ENCODE measurements at regions not wholly inside any gene's neighbourhood (a gene's known extent, or its start where the extent isn't known, plus 50 kb on each side); places are given as distances from the start of the nearest gene placed in this dataset.
"Not testable (repeated sequence)": the region's sequence is repeated elsewhere in the genome, so short reads cannot be mapped to it uniquely, and the experiment has no call there.

DNA sequence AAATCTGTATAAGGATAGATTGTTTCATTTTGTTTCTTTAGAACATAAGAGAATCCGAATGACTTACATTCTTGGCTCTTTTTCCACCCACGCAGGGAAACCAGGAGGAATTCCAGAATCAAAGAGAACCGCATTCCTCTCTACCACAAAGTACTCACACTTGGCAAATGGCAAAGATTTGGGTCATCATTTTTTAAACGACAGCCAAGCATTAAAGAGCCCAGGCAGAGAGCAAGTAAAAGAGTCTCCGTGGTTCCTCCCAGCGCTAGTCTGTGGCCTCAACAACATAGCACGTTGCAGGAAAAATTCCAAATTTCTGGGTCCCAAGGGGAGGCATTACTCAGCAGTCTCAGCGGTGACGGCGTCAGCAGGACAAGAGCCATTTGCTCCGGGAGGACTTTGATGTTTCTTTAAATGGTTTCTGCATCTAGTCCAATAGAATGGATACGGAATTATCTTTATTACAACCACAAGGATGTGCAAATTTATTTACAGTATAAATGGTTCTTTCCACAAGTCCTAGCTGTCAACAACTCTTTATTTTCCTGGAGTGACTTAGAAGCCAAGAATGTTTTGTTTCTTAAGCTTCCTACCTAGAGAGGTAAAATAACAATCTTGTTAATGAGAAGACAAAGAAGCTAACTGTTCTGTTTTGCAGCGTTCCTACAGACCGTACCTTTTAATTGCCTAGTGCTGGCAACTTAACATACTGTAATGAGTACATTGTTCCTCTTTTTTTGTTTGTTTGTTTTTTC lies 232.5 kb downstream of the SKIDA1 start:
- DNase-seq (ENCODE audit: low read depth) = peak; percentile 98

DNA sequence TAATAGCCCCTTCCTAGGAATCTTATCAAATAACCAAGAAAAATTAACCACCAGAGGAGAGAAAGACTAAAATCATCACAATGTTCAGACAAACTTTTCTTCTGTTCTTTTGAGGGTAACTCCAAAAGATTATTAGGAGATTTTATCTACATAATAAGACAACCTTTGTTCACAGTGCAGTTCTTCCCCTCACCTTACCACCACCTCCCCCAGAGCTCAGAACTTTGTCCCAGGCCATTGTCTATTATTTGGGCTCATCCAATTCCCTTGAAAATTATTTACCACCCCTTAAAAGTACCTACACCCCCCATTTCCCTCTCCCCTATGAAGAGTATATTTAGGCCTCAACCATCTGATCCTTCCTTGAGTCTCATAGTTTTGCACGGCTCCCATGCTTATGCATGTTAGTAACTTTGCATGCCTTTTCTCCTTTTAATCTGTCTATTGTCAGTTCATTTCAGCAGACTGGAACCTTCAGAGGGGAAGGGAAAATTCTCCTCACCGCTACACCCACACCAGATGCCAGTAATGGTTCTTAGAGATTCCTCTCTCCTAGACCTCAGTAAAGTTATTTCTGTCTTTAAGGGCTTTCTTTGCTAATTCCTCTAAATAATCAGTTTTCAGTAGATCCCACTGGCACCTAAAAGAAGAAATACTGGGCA lies 234.9 kb downstream of the SKIDA1 start:
- no peak for DNase-seq (ENCODE audit: low read depth)

DNA sequence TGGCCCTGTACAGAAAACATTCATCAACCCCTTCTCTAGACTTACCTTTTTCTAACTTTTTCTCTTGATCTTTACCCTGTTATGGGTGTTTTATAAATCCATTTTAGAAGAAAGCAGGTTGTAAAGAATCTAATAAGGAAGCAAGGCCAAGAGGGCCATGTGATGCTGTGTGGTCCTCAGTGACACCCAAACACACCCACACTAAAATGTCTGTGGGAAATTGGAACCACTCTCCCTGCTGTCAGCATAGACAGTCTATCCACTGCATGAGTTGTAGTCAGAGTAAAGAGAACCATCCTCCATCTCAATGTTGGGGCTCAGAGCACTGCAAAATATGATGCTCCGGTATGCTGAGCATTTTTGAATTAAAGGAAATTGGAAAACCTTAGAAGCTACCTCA lies 235.5 kb downstream of the SKIDA1 start:
- DNase-seq (ENCODE audit: low read depth) = no peak

DNA sequence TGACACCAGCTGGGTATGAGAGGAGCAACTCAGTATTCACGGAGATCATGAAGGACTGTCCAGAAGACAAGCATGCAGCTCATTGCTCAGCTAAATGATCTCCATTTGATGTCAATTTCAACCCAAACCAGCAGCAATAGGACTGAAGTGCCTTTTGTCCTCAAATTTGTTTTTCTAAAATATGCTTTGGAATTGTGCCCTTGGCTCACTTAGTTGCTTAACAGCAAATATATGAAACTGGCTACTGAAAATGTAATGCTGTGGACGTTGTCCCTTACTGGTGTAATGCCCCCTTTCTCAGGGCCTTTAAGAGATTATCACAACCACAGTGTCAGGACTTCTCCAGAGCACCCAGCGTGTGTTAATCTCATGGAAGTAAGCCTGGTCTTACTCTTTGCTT lies 236.2 kb downstream of the SKIDA1 start:
- no peak for DNase-seq (ENCODE audit: low read depth)

DNA sequence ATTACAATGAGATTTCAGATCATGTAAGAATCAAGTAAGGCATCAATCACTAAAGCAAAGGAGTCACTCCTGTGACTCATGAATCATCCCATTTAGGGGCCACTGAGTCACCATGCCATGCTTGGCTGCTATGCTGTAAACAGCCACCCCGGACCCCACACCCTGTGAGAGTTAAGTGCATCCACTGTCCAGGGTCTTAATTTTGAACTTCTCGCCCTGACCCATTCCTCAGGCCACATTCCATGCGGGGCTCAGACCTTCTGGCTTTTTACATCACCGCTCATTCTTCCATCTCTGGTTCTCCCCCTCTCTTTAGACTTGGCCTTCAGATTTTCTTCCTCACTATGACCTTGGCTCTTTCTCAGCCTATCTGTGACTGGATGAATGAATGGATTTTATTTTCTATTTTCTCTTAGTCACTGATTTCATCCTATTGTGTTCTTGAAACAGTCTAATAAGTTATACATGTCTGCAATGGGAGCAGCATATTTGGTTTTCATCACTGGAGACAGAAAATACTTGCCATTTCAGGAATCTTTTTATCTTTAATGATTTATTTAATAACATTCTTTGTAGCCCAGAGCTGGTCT lies 239.6 kb downstream of the SKIDA1 start:
- DNase-seq (ENCODE audit: low read depth) = no peak

DNA sequence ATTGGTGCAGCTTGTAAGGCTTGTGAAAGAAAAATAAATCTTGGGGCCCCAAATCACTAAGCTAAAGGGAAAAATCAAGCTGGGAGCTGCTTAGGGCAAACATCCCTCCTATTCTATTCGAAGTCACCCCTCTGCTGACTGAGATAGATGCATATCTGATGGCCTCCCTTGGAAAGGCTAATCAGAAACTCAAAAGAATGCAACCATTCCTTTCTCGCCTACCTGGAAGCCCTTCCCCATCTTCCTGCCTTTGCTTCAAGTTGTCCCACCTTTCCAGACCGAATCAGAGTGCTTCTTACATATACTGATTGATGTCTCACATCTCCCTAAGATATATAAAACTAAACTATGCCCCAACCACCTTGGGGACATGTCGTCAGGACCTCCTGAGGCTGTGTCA lies 240.3 kb downstream of the SKIDA1 start:
- no peak for DNase-seq (ENCODE audit: low read depth)

DNA sequence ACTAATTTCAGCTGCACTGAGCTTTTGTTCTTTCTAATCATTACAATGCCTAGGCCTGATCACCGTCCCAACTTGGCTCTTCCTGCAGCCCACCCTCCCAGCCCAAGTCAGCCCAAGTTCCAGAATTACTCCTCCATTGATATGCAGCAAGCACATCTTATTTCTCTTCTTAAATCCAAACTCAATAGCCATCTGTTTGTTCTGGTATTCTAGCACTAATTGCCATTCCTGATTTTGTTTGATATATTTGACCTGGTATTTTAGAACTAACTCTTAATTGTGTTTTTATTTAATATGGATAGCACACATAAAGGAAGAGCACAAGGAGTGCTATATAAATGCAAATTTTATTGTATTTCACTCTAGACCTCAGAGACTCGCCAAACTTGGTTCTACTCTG lies 241.2 kb downstream of the SKIDA1 start:
- no peak for DNase-seq (ENCODE audit: low read depth)

DNA sequence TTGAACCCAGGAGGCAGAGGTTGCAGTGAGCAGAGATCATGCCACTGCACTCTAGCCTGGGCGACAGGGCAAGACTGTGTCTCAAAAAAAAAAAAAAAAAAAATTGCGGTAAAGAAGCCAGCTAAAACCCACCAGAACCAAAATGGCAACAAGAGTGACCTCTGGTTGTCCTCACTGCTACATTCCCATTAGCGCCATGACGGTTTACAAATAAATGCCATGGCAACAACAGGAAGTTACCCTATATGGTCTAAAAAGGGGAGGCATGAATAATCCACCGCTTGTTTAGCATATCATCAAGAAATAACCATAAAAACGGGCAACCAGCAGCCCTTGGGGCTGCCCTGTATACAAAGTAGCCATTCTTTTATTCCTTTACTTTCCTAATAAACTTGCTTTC lies 242.4 kb downstream of the SKIDA1 start:
- not testable (repeated sequence) for DNase-seq (ENCODE audit: low read depth)

DNA sequence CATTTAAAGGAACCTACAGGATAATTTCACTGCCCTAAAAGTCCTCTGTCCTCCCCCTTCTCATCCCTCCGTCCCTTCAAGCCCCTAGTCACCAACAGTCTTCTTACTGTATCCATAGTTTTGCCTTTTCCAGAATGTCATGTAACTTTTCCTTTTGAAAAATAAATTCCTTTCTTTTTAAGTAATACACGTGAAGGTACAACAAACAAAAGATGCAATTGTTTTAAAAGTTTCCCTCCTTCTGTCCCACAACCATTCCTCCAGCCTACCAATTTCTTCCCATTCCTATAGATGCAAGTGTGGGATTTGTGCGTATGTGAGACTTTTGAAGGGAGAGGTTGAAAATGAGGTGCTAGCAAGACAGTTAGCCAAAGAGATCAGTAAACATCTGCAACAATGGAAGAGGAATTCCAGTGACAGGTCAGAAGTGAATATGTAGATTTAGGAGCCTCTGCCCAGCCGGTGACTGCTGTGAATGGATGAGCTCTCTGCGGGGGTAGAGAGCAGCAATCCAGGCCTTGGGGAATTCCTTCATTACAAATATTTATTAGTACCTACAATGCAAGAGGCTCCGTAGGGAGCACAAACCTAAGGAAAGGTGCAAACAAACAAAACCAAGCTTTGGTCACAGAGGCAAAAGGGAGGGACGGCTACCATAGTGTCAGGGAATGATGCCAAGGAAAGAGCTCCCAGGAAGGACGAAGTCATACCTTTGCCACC lies 243.6 kb downstream of the SKIDA1 start:
- DNase-seq (ENCODE audit: low read depth) = no peak

DNA sequence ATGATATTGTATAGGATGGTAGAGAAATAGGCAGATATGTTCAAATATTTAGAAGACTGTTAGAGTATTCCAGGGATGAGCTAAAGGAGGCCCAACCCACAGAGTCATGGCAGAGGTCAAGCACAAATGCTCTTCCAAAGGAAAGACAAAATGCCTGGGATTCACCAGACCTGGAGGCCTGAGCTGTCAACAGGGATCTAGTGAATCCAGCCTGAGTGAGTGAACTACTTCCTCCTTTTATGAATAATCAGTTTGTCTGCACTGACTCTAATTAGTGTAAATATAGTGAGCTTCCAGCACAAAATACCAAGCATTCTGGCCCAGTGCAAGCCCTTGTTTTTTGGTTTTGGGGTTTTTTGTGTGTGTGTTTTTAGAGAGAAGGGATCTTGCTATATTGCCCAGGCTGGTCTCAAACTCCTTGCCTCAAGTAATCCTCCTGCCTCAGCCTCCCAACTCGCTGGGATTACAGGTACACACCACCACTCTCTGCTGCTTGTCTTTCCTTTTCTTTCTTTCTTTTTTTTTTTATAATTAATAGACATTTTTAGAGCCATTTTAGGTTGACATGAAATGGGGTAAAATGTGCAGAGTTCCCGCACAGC lies 244.4 kb downstream of the SKIDA1 start:
- no peak for DNase-seq (ENCODE audit: low read depth)

DNA sequence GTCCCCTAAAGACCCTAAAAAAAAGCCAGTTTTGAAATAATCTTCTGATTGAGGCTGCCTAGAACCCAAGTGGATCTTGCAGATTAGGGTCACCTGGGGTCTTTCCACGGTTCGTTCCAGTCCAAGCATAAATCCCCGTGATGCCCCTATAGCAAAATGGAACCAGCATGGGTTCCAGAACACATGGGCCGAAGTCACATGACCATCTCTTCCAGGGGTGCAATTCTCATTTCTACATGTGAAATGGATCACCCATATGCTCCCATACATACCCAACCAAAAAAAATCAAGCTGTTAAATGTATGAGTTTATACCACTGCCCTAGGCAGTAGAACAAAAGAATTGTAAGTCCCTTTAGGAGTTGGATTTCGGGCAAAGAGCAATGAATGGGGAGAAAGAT lies 245.4 kb downstream of the SKIDA1 start:
- DNase-seq (ENCODE audit: low read depth) = no peak

DNA sequence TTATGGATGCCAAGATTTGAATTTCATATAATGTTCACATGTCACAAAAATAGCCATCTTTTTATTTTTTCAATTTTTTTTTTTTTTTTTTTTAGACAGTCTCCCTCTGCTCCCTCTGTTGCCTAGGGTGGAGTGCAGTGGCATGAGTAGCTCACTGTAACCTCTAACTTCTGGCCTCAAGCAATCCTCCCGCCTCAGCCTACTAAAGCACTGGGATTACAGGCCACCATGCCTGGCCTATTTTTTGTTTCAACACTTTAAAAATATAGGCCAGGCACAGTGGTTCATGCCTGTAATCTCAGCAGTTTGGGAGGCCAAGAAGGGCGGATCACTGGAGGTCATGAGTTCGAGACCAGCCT lies 246.3 kb downstream of the SKIDA1 start:
- DNase-seq (ENCODE audit: low read depth) = no peak

DNA sequence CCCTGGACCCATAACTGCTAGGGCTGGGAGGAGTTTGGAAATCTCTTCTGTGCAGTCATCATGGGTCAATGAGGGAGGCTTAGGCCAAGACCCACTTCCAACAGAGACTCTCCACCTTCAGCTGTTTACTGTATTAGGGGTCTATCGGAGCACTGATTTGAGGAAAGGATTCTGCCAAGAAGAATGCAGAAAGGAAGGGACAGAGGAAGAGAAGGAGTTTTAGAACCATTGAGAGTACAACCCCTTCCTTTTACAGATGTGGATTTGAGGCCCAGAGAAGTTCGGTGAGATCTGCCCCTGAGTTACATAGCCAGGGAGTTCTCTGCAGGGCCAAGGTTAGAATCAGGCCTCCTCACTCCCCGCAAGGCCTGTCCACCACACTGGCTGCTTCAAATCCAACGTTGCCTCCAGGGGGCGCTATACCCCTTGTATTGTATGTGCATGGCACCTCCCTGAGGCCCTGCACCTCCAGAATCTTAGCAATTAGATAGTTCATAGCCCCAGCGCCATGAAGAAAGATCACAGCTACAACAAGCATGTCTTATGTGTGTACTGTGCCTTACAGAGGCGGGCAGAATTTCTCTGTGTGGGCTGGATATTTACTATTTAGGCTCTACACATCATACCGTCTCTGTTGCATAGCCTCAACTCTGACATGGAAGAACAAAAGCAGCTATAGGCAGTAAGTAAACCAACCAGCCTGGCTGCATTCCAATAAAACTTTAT lies 246.8 kb downstream of the SKIDA1 start:
- DNase-seq (ENCODE audit: low read depth) = peak; percentile 48

DNA sequence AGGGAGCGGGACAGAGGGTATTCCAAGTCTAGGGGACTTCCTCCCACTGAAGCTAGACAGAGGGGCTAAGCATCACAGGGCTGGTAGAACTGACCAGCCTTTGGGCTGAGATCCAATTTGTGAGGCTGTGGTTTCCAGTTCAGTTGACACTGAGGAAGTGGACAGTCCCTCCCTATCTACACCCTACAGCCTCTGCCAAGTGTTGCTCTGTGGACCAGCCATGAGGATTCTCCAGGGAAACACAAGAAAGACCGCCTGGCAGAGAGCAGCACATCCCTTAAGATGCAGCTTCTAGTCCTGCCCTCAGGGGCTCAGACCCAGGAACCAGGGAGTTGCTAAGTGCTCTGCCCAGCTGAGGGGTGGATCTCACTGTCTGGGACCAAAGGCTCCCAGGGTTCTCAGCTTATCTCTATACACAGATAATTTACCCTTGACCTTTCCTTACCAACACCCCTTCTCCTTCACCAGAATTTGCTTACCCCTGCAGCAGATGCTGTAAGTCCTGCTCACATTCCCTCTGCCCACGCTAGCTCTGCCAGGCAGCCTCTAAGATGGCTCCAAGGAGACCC lies 252.0 kb downstream of the SKIDA1 start:
- DNase-seq (ENCODE audit: low read depth) = no peak

DNA sequence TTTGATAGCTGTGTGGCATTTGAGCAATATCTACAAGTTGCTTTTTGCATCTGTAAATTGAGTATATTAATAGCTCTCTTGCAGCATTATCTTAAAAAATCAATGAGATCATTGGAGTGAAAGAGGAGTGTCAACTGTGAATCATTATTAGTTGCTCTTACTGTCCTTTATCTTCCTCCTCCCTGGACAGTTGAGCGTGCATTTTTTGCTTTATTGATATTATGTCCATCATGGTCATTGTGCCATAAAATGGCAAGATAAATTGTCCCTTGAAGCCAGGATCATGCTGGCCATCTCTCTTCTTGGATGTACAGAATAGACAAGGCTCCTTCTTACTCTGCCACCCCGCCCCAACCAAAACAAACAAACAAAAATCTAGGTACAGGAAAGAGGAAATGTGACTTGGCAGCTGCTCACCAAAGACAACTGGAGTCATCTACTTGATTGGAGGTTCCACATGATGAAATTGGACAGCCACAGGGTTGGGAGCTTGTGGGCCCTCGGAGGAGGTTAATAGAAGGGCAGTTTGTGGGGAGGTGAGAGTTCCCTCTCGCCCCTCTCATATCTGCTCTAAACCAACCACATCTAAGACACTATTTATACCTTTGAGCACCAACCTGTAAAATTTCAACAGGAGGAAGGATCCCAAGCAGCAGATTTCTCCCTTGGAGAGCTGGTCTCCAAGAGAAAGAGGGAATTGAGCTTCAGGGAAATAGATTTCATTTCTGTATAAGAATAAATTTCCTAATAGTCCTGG lies 252.7 kb downstream of the SKIDA1 start:
- DNase-seq (ENCODE audit: low read depth) = no peak

DNA sequence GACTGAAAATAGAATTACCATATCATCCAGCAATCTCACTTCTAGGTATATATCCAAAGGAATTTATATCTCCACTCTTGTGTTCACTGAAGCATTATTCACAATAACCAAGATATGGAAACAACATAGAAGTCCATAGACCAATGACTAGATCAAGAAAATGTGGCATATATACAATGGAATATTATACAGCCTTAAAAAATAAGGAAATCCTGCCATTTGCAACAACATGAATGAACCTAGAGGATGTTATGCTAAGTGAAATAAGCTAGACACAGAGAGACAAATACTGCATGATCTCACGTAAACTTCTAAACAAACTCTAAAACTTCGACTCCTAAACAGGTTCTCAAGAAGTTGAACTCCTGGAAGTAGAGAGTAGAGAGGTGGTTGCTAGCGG lies 254.5 kb downstream of the SKIDA1 start:
- no peak for DNase-seq (ENCODE audit: low read depth)

DNA sequence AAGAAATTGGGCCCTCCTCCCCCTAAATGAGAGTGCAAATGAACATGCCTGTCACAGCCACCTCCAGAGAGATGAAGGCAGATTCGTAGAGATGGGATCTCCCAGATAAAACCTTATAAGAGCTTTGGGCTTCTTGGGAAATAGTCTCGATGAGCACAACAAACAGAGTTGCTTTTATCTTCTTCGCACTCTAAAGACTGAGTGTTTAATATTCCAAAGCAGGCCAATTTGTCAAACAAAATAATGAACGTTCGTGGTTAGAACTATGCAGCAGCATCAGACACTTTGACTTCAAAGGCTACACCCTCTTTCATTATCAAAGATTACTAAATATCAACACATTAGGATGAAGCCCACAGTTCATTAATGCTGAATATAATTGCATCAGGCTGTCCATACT lies 256.2 kb downstream of the SKIDA1 start:
- DNase-seq (ENCODE audit: low read depth) = no peak

DNA sequence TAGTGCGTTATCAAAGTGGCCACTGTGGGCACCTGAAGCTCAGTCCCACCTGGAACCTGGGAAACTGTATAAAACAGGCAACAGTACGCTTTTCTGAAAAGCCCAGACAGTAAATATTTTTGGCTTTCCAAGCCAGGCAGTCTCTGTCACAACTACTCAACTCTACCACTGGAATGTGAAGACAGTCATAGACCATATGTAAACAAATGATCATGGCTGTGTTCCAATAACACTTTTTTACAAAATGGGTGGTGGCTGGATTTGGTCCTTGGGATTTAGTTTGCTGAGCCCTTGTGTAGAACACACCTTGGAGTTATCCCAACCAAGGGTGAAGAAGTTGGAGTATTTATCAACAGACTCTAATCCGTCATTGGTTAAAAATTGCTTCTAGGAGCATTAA lies 259.9 kb downstream of the SKIDA1 start:
- no peak for DNase-seq (ENCODE audit: low read depth)

DNA sequence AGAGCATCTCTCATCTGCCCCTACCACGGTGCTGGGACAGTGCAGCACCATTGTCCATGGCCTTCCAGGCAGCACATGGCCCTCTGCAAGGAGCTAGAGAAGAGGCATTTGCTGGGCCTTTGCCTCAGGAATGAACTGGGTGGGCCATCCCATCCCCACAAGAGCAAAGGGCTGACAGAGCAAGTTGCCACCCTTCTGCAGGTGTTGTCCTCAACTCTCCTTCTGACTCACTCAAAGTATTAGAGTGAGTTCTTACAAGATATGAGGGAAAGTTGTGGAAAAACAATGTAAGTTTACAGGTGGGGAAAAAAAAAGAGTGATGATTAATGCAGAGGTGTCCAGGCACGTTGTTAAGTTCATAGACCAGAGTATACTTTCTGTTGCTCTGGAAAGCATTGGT lies 261.2 kb downstream of the SKIDA1 start:
- DNase-seq (ENCODE audit: low read depth) = no peak

DNA sequence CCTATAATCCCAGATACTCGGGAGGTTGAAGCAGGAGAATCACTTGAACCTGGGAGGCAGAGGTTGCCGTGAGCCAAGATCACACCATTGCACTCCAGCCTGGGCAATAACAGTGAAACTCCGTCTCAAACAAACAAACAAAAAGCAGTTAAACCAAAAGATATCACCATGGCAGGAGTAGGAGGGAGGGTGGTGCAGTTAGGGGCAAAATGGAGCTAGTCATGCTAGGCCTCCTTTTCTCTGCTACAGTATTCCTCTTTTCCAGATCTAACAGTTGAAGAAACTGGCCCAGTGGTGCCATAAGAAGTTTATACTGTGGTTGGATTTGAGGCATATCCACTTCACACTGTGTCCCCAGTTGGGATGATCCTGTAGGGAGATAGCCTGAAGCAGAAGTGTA lies 261.6 kb downstream of the SKIDA1 start:
- DNase-seq (ENCODE audit: low read depth) = no peak

DNA sequence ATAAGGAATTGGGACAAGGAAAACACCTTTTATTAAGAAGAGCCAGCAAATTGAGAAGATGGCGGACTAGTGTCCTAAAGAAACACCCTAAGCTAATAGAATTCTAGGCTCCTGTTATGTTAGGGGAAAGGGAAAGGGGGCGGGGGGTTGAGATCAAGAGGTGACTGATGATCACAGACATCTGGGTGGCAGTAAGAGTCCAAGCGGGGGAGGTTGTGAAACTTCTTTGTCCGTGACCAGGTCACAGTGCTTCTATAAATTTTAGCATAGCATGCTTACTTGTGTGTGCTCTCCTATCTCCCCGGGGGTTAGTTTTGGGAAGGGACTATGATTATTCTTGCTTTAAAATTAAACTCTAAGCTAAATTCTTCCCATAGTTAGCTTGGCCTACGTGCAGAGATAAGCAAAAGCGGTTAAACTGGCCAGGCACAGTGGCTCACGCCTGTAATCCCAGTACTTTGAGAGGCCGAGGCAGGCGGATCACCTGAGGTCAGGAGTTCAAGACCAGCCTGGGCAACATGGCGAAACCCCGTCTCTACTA lies 262.1 kb downstream of the SKIDA1 start:
- DNase-seq (ENCODE audit: low read depth) = no peak

Measured in GM04503 (cell line).